ENCODE measurements at regions not wholly inside any gene's neighbourhood (a gene's known extent, or its start where the extent isn't known, plus 50 kb on each side); places are given as distances from the start of the nearest gene placed in this dataset.

DNA sequence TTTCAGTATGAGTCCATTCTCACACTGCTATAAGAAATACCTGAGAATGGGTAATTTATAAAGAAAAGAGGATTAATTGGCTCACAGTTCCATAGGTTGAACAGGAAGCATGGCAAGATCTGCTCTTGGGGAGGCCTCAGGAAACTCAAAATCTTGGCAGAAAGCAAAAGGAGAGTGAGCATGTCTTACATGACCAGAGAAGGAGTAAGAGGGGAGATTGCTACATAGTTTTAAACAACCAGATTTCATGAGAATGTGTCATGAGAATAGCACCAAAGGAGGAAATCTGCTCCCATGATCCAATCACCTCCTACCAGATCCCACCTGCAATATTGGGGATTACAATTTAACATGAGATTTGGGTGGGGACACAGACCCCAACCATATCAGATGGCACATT, 672.4 kb downstream of the HTR1B start:
- DNase-seq, result no peak
- no peak overlapping the region for H3K27ac Mint-ChIP-seq (ENCODE audit: unreplicated experiment)
- Histone ChIP-seq H3K9me3 (no peaks in the 10 kb centered on the region), H3K36me3 (ENCODE audit: control insufficient read depth, insufficient read depth, low read length) (no peaks in the 10 kb centered on the region), H3K4me3 (ENCODE audit: low read depth, low read length) (no peak overlapping the region), H3K4me1 (peaks cover 9% of the 10 kb centered on the region; the same call in 1 of the 2 replicates), H3K27me3 (replicated peaks; ENCODE audit: control insufficient read depth, insufficient read depth, low read length) (no peaks in the 10 kb centered on the region)
- H3K9me3 Mint-ChIP-seq (ENCODE audit: unreplicated experiment), result peaks cover 8% of the 10 kb centered on the region
- peaks cover 6% of the 10 kb centered on the region for H3K4me1 Mint-ChIP-seq (ENCODE audit: low read depth, unreplicated experiment)
- no peaks in the 10 kb centered on the region for H3K36me3 Mint-ChIP-seq (ENCODE audit: insufficient read depth, unreplicated experiment)
- ChIA-PET POLR2A (no interaction called here), CTCF (no interaction called here)
- H3K4me3 Mint-ChIP-seq (ENCODE audit: unreplicated experiment), result no peak overlapping the region
- H3K27me3 Mint-ChIP-seq (ENCODE audit: insufficient read depth, unreplicated experiment), result no peaks in the 10 kb centered on the region
- intact Hi-C loops (cut with micrococcal nuclease; ENCODE audit: unreplicated experiment), result loop anchor here (10.0 kb wide), 1 partner anchor 86 kb away; no protein-coding TSS in a partner anchor
- TF ChIP-seq CTCF (IDR thresholded peaks at IDR 0.05; ENCODE audit: insufficient read depth in 1 of 2, low read depth in 1 of 2, low read length in 1 of 2, severe bottlenecking in 1 of 2, unreplicated experiment in 1 of 2), result no peak
- no TSS peak for BruUV-seq (replicated peaks)

DNA sequence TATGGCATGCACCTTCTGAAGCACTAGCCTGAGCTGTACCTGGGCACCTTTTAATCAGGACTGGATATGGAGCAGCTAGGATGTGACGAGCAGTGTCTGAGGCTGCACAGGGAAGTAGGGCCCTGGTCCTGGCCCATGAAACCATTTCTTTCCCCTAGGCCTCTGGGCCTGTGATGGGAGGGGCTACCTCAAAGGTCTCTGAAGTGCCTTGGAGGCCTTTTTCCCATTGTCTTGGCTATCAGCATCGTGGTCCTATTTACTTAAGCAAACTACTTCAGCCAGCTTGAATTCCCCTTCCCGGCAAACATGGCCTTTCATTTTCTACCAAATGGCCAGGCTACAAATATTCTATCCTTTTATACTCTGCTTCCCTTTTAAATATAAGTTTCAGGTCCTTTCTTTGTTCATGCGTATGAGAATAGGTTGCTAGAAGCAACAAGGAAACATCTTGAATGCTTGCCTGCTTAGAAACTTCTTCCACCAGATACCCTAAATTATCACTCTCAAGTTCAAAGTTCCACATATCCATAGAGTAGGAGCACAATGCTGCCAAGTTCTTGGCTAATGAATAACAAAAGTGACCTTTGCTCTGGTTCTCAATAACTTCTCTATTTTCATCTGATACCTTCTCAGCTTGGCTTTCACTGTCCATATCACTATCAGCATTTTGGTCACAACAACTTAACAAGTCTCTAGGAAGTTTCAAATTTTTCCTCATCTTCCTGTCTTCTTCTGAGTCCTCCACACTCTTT, 673.1 kb downstream of the HTR1B start:
- intact Hi-C loops (cut with micrococcal nuclease; ENCODE audit: unreplicated experiment), result loop anchor here (10.0 kb wide), 1 partner anchor 85 kb away; no protein-coding TSS in a partner anchor
- Mint-ChIP-seq H3K27me3 (ENCODE audit: insufficient read depth, unreplicated experiment) (no peaks in the 10 kb centered on the region), H3K9me3 (ENCODE audit: unreplicated experiment) (peaks cover 8% of the 10 kb centered on the region), H3K4me1 (ENCODE audit: low read depth, unreplicated experiment) (peaks cover 6% of the 10 kb centered on the region), H3K36me3 (ENCODE audit: insufficient read depth, unreplicated experiment) (no peaks in the 10 kb centered on the region), H3K4me3 (ENCODE audit: unreplicated experiment) (no peak overlapping the region), H3K27ac (ENCODE audit: unreplicated experiment) (no peak overlapping the region)
- H3K9me3 ChIP-seq, result no peaks in the 10 kb centered on the region
- no peak for DNase-seq
- ChIA-PET POLR2A (no interaction called here), CTCF (no interaction called here)
- H3K4me3 ChIP-seq (ENCODE audit: low read depth, low read length), result no peak overlapping the region
- BruUV-seq (replicated peaks), result no TSS peak
- H3K27me3 ChIP-seq (replicated peaks; ENCODE audit: control insufficient read depth, insufficient read depth, low read length), result no peaks in the 10 kb centered on the region
- no peaks in the 10 kb centered on the region for H3K36me3 ChIP-seq (ENCODE audit: control insufficient read depth, insufficient read depth, low read length)
- peaks cover 9% of the 10 kb centered on the region; the same call in 1 of the 2 replicates for H3K4me1 ChIP-seq
- no peak for TF ChIP-seq CTCF (IDR thresholded peaks at IDR 0.05; ENCODE audit: insufficient read depth in 1 of 2, low read depth in 1 of 2, low read length in 1 of 2, severe bottlenecking in 1 of 2, unreplicated experiment in 1 of 2)

DNA sequence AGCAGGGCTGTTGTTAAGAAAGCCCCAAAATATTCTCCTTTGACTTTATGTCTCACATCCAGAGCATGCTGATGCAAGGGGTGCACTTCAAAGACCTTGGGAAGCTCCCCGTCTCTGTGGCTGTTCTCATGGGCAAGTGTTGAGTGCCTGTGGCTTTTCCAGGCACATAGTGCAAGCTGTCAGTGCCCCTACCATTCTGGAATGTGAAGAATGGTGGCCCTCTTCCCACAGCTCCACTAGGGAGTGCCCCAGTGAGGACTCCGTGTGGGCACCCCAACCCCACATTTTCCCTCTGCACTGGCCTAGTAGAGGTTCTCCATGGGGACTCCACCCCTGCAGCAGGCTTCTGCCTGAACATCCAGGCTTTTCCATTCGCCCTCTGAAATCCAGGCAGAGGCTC, 673.7 kb downstream of the HTR1B start:
- ChIA-PET CTCF (no interaction called here), POLR2A (no interaction called here)
- Histone ChIP-seq H3K36me3 (ENCODE audit: control insufficient read depth, insufficient read depth, low read length) (no peaks in the 10 kb centered on the region), H3K9me3 (no peaks in the 10 kb centered on the region), H3K4me3 (ENCODE audit: low read depth, low read length) (no peak overlapping the region), H3K4me1 (peaks cover 9% of the 10 kb centered on the region; the same call in 1 of the 2 replicates), H3K27me3 (replicated peaks; ENCODE audit: control insufficient read depth, insufficient read depth, low read length) (no peaks in the 10 kb centered on the region)
- Mint-ChIP-seq H3K27me3 (ENCODE audit: insufficient read depth, unreplicated experiment) (no peaks in the 10 kb centered on the region), H3K27ac (ENCODE audit: unreplicated experiment) (no peak overlapping the region), H3K4me3 (ENCODE audit: unreplicated experiment) (no peak overlapping the region), H3K9me3 (ENCODE audit: unreplicated experiment) (peaks cover 8% of the 10 kb centered on the region), H3K4me1 (ENCODE audit: low read depth, unreplicated experiment) (peaks cover 6% of the 10 kb centered on the region), H3K36me3 (ENCODE audit: insufficient read depth, unreplicated experiment) (no peaks in the 10 kb centered on the region)
- no peak for DNase-seq
- BruUV-seq (replicated peaks), result no TSS peak
- no peak for TF ChIP-seq CTCF (IDR thresholded peaks at IDR 0.05; ENCODE audit: insufficient read depth in 1 of 2, low read depth in 1 of 2, low read length in 1 of 2, severe bottlenecking in 1 of 2, unreplicated experiment in 1 of 2)
- intact Hi-C loops (cut with micrococcal nuclease; ENCODE audit: unreplicated experiment), result no loop called here
